ENCODE measurements at regions not wholly inside any gene's neighbourhood (a gene's known extent, or its start where the extent isn't known, plus 50 kb on each side); places are given as distances from the start of the nearest gene placed in this dataset.

GRCh38 chr17:71666047-71666446, 454.8 kb upstream of the SOX9 start (continued):
- no peak for TF ChIP-seq PHF8 (conservative IDR thresholded peaks at IDR 0.05; ENCODE audit: low read depth, low read length)
- TF ChIP-seq GTF2F1 (IDR thresholded peaks at IDR 0.05; ENCODE audit: borderline replicate concordance, low read depth, low read length) = no peak
- TF ChIP-seq, protein P1, sequence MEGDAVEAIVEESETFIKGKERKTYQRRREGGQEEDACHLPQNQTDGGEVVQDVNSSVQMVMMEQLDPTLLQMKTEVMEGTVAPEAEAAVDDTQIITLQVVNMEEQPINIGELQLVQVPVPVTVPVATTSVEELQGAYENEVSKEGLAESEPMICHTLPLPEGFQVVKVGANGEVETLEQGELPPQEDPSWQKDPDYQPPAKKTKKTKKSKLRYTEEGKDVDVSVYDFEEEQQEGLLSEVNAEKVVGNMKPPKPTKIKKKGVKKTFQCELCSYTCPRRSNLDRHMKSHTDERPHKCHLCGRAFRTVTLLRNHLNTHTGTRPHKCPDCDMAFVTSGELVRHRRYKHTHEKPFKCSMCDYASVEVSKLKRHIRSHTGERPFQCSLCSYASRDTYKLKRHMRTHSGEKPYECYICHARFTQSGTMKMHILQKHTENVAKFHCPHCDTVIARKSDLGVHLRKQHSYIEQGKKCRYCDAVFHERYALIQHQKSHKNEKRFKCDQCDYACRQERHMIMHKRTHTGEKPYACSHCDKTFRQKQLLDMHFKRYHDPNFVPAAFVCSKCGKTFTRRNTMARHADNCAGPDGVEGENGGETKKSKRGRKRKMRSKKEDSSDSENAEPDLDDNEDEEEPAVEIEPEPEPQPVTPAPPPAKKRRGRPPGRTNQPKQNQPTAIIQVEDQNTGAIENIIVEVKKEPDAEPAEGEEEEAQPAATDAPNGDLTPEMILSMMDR (IDR thresholded peaks at IDR 0.05; ENCODE audit: control extremely low read depth in 1 of 3, insufficient read depth in 1 of 3, low read depth in 1 of 3, low read length in 3 of 3) = no peak
